ENCODE measurements at regions not wholly inside any gene's neighbourhood (a gene's known extent, or its start where the extent isn't known, plus 50 kb on each side); places are given as distances from the start of the nearest gene placed in this dataset.

GRCh38 chr15:60121845-60122244, 117.7 kb downstream of the FOXB1 start (continued):
- TF ChIP-seq E2F4 (IDR thresholded peaks at IDR 0.05; ENCODE audit: low read depth, low read length) (no peak), TARDBP (IDR thresholded peaks at IDR 0.05; ENCODE audit: borderline replicate concordance) (no peak), SIX5 (IDR thresholded peaks at IDR 0.05; ENCODE audit: low read depth, low read length, severe bottlenecking) (no peak), TCF3 (IDR thresholded peaks at IDR 0.05; ENCODE audit: borderline replicate concordance, insufficient read depth, low read depth, low read length) (peak; percentile 81; the same call in 1 of the 2 replicates), EP300 (IDR thresholded peaks at IDR 0.05; ENCODE audit: borderline replicate concordance in 1 of 2, control insufficient read depth in 1 of 2, low read depth in 2 of 2, low read length in 2 of 2) (no peak), IRF4 (IDR thresholded peaks at IDR 0.05; ENCODE audit: low read depth, low read length) (peak; percentile 63; the same call in 1 of the 2 replicates), ETV6 (conservative IDR thresholded peaks at IDR 0.05 in 1 of 2, IDR thresholded peaks at IDR 0.05 in 1 of 2; ENCODE audit: borderline replicate concordance in 1 of 2, low read depth in 1 of 2) (no peak), GABPA (IDR thresholded peaks at IDR 0.05; ENCODE audit: low read depth) (0 out of 2 replicates have a peak, but pooled peaks have one; percentile 14), JUNB (IDR thresholded peaks at IDR 0.05) (peak; percentile 71), RUNX3 (IDR thresholded peaks at IDR 0.05; ENCODE audit: low read length) (peak; percentile 36; the same call in 1 of the 2 replicates), EED (IDR thresholded peaks at IDR 0.05; ENCODE audit: low read depth) (peak; percentile 42; the same call in 1 of the 2 replicates)

GRCh38 chr15:60122691-60123090, 118.6 kb downstream of the FOXB1 start:
- in situ Hi-C loops (cut with MboI), result no loop called here
- no peaks in the 10 kb centered on the region for H3K27me3 ChIP-seq (replicated peaks in 1 of 2; ENCODE audit: control insufficient read depth in 2 of 2, insufficient read depth in 2 of 2, low read length in 1 of 2)
- H3K4me1 ChIP-seq (ENCODE audit: control insufficient read depth, insufficient read depth, low read length), result peaks cover 29% of the 10 kb centered on the region
- H3K9me3 ChIP-seq (replicated peaks; ENCODE audit: control insufficient read depth, insufficient read depth, low read length), result no peaks in the 10 kb centered on the region
- H3K4me3 ChIP-seq, result no peak overlapping the region
- DNase-seq (ENCODE audit: low read depth, low spot score) (no peak), ATAC-seq (no peak), FAIRE-seq (no peak)
- H3K79me2 ChIP-seq (ENCODE audit: control insufficient read depth, insufficient read depth, low read length), result no peaks in the 10 kb centered on the region
- no TSS peak for BruUV-seq (replicated peaks)
- ChIA-PET SMC1A (ENCODE audit: uncharacterized antibody, unreplicated experiment) (no interaction called here), RAD21 (ENCODE audit: unreplicated experiment) (no interaction called here), CTCF (no interaction called here), POLR2A (no interaction called here)
- 84% methylated on average over 3 of the region's 3 CpGs for WGBS (ENCODE audit: insufficient coverage, insufficient replicate concordance, low lambda C conversion rate, missing lambda C conversion rate)
- TF ChIP-seq HDAC2 (IDR thresholded peaks at IDR 0.05), result no peak
- TF ChIP-seq MXI1 (IDR thresholded peaks at IDR 0.05; ENCODE audit: low read depth, low read length), result no peak
- no peak for TF ChIP-seq ZZZ3 (IDR thresholded peaks at IDR 0.05; ENCODE audit: control insufficient read depth, insufficient read length, low read depth)
- no peak for TF ChIP-seq FOXM1 (IDR thresholded peaks at IDR 0.05; ENCODE audit: low read depth, low read length)
- no peak for TF ChIP-seq ETV6 (conservative IDR thresholded peaks at IDR 0.05 in 1 of 2, IDR thresholded peaks at IDR 0.05 in 1 of 2; ENCODE audit: borderline replicate concordance in 1 of 2, low read depth in 1 of 2)
- TF ChIP-seq SPI1 (IDR thresholded peaks at IDR 0.05; ENCODE audit: borderline replicate concordance, insufficient read depth, low read depth, low read length), result no peak
- TF ChIP-seq SREBF2 (IDR thresholded peaks at IDR 0.05; ENCODE audit: low read length), result no peak
- TF ChIP-seq REST (IDR thresholded peaks at IDR 0.05; ENCODE audit: low read depth, low read length), result no peak
- no peak overlapping the region for H2AFZ ChIP-seq (ENCODE audit: control insufficient read depth, low read depth, low read length)
- no peak overlapping the region for H3K9ac ChIP-seq (ENCODE audit: control insufficient read depth, insufficient read depth, low read length)
- no peak overlapping the region for H3K27ac ChIP-seq (ENCODE audit: control insufficient read depth, insufficient read depth)
- intact Hi-C loops (cut with micrococcal nuclease; ENCODE audit: unreplicated experiment), result loop anchor here (5.0 kb wide), 1 partner anchor 205 kb away; no protein-coding TSS in a partner anchor
- no peak overlapping the region for H3K4me2 ChIP-seq (ENCODE audit: control insufficient read depth, insufficient read depth)
- H4K20me1 ChIP-seq (ENCODE audit: control insufficient read depth, insufficient read depth), result no peaks in the 10 kb centered on the region
- H3K36me3 ChIP-seq (ENCODE audit: control insufficient read depth in 2 of 2, insufficient read depth in 2 of 2, low read length in 1 of 2), result no peaks in the 10 kb centered on the region

Measured in GM12878 (cell line).